G401.6 (cell line): ENCODE measurements at regions not wholly inside any gene's neighbourhood (a gene's known extent, or its start where the extent isn't known, plus 50 kb on each side); places are given as distances from the start of the nearest gene placed in this dataset.
"Not testable (repeated sequence)": the region's sequence is repeated elsewhere in the genome, so short reads cannot be mapped to it uniquely, and the experiment has no call there.

Experiments used
- FAIRE-seq: peaks from 2 replicates; lab custom pipeline; 2012; peaks lifted over from hg19 to GRCh38; lab: Jason Lieb, UNC

DNA sequence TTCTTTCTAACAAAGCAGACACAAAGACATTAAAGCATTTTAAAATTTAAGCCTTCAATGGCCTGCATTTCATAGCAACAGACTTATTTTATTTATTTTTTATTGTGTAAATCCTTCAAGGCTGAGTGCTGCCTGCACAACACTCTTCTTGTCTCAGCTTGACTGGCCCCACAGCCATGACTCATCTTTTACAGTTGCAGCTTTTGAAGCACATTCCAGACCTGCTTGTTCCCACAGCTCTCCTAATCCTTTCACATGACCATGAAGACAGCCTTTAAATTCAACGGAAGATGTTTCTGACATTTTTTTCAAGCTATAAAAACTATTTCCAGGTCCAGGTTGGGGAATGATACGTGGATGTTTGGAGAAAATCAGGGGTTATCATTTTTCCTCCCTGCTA lies 276.9 kb upstream of the TACR3 start:
- peak; percentile 98 for FAIRE-seq

DNA sequence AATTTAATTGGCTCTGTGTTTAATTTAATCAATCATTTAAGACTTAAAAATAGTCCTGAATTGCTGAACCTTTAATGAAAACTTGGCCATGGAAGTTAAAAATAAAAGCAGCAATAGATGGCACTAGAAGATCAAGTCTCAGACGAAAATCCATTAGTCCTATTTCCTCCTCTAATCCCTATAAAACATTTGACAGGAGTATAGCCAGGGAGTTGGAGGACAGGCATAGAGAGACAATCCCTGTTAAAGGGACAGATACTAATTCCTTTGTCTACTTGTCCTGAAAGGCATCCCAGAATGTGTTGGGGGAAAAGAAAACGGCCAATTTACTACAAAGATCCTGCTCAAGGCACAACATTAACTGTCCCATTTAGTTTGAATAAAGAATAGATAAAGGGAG lies 276.3 kb upstream of the TACR3 start:
- peak; percentile 98 for FAIRE-seq

DNA sequence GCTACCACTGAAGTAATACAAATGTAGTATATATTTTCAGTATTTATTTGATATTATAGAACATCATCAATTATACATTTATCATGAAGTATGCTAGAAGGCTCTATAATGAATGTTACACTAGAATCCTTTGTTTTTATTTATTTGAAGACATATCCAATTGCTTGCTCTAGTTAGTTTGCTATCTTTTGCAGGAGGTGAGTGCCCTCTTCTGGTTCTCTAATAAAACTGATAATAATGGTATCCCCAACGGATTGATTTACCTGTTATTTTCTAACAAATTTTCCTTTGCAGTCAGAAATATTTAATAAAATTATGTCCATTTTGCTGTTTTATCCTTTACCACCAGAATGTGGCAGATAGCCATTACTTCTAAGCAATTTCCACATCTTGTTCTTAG lies 274.3 kb upstream of the TACR3 start:
- FAIRE-seq: peak; percentile 96

DNA sequence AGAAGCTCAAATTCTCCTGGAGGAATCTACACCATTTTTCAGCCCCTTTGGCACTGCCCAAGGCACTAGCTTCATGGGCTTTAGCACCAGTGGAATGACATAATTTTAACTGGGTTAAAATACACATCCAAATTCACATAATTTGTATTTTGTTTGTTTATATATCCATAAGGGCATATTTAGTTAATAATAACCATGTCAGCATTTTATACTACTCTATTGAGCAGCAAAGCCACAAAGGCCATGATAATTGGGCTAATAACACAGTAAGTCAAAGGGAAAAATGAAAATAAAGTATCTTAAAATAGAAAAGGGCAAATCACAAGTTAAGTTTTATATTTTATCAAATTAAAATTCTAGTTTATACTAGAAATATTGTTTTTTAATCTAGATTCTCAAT lies 262.7 kb upstream of the TACR3 start:
- no peak for FAIRE-seq

DNA sequence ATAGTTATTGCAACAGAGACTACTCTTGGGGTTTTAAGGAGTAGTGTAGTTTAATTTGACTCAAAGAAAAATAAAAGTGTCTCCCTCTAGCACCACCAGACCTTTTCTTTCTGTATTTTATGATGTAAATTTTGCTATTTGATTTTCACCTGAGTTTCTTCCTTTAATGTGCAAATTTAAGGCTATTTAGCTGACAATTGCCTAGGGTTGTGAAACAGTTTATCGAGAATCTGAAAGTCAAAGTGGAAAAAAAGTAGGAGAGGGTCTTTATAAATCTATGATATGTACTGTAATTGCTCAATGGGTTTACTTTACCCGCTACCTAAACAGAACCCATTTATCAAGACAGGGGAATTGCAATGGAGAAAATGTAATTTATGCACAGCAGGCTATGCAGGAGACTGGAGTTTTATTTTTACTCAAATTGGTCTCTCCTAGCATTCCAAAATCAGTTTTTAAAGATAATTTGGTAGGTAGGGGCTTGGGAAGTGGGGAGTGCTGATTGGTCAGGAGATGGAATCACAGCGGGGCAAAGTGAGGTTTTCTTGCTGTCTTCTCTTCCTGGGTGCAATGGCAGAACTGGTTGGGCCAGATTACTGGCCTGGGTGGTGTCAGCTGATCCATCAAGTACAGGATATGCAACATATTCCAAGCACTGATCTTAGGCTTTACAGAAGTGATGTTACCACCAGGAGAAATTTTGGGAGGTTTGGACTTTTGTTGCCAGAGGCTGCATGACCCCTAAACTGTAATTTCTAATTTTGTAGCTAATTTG lies 228.6 kb upstream of the TACR3 start:
- no peak for FAIRE-seq

DNA sequence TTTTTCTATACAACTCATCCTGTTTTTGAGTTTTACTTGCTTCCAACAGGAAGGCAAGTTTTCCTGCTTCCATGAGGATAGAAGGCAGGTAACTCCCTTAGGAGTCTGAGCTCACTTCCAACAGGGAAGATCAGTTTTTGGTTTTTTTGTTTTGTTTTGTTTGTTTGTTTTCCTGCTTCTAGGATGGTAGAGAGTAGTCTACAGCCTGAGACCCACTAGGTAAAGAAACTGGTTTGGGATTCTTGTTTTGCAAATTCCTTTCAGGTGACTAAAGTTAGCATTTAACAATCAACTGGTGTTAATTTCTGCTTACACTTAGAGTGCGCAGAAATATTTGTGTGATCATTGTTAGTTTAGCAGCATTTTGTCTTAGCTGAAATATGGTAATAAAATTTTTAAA lies 227.8 kb upstream of the TACR3 start:
- no peak for FAIRE-seq

DNA sequence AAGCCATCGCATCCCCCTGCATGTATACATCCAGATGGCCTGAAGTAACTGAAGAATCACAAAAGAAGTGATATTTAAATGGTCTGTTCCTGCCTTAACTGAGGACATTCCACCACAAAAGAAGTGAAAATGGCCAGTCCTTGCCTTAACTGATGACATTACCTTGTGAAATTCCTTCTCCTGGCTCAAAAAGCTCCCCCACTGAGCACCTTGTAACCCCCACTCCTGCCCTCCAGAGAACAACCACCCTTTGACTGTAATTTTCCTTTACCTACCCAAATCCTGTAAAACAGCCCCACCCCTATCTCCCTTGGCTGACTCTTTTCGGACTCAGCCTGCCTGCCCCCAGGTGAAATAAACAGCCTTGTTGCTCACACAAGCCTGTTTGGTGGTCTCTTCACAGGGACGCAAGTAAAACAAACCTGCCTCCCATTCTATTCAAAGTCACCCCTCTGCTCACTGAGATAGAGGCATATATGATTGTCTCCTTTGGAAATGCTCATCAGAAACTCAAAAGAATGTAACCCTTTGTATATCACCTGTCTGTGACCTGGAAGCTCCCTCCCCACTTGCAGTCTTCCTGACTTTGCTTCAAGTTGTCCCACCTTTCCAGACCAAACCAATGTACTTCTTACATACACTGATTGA lies 227.0 kb upstream of the TACR3 start:
- not testable (repeated sequence) for FAIRE-seq

DNA sequence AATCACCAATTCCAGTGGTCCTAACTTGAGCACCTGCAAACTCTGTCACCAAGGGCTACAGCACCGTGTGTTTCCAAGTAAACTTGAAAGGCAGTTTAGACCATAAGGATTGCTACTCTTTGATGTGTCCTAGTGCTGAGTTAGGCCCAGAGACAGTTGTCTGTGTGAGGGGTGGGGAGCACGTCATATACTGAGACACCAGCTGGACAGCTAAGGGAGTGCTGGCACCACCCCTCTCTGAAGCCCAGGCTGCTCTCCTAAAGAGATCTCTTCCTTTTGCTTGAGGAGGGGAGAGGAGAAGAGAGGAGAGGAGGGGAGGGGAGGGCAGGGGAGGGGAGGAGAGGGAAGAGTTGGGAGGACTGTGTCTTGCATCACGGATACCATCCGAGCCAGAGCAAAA lies 218.7 kb upstream of the TACR3 start:
- no peak for FAIRE-seq

DNA sequence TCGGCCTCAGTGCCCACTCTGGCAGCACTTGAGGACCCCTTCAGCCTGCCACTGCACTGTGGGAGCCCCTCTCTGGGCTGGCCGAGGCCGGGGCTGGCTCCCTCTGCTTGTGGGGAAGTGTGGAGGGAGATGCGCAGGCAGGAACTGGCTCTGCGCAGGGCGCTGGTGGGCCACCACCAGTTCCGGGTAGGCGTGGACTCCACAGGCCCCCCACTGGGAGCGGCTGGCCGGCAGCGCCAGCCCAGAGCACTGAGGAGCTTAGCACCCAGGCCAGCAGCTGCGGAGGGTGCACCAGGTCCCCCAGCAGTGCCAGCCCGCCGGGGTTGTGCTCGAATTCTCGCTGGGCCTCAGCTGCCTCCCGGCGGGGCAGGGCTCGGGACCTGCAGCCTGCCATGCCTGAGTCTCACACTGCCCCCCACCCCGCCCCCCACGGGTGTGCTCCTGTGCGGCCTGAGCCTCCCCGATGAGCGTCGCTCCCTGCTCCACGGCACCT lies 216.9 kb upstream of the TACR3 start:
- no peak for FAIRE-seq

DNA sequence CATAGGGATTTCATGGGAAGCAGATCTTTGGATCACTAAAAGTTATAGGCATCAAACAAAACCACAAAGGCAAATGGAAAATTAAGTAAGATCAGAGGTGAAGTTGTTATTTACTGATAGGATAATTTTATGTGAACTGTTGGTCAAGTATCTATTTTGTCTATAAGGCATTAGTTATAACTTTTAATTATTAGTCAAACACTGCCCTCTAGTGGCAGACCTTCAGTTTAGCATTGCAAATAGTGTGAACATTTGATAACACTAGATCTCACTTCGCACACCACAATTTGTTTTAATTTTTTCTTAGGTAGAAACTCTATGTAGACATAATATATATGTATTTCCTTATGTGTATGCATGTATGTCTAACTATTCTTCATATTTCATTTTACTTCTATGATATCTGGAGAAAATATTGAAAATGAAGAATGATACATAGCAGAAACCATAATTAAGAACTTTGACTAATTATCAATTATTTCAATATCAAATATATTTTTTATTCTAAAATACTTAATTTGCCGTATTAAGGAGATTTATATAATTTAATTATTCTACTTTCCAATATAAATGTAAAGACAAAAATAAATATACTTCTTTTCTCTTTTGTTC lies 214.5 kb upstream of the TACR3 start:
- FAIRE-seq: peak; percentile 94

DNA sequence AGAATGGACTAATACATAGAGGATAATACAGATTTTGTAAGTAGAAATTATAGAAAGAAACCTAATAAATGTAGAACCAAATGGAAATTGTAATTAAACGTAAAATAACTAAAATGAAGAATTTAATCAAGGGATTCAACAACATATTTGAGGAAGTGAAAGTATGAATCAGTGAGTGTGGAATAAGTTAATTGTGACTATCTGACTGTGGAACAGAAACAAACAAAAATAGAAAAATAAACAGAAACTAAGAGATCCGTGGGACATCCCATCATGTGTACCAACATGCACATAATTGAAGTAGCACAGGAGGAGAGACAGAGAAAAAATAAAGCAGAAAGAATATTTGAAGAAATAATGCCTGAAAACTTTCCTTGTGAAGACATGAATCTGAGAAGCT lies 208.6 kb upstream of the TACR3 start:
- FAIRE-seq: no peak

DNA sequence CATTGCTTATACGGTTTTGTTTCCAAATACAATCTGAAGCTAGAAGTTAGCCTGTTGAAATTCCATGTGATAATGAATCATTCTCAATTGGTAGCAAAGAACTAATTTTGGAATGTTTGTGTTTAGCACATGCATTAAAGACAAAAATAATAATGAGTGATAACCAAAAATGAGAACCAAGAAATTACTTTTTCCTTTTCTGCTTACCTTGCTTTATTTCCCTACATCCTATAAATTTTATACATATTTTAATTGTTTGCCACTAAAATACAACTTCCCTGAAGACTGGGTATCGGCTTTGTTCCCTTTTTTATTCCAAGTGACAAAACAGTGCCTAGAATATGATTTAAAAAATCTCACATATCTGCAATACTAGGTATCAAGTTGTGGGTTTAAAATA lies 203.8 kb upstream of the TACR3 start:
- no peak for FAIRE-seq

DNA sequence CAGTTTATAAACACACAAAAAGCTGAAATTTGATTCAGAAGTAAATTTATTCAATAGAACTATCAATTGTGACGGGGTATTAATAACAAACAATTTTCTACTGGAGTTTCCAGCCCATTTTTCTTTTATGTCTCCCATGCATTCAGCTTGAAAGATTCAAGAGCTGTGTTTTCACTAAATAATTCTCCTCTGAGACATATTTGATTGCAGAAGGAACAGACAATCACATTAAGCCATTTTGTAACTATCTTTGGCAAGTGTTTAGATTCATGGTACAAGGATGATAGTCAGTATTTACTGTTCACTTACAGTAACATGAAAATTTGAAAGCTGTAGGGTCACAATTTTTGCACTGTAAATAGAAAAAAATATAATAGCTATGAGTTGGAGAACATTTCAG lies 198.4 kb upstream of the TACR3 start:
- no peak for FAIRE-seq

DNA sequence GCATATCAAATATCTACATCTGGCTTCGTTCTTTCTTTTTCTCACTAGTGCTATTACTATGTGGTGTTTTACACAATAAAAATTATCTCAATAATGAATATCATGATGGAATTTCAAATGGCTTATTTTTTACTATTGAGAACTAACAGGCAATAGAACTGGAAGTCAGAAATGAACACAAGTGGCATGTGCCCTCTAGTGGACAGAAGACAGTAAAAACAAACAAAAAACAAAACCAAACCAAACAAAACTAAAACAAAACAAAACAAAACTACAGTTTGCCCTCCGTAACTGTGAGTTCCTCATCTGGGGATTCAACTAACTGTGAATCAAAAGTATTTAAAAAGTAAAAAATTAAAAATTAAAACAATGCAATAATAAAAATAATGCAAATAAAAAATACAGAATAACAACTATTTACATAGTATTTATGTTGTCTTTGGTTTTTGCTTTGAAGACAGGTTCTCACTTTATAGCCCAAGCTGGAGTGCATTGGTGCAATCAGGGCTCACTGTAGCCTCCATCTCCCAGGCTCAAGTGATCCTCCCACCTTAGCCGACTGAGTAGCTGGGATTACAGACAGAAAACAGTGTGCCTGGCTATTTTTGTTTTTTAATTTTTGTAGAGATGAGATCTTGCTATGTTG lies 195.6 kb upstream of the TACR3 start:
- peak; percentile 96 for FAIRE-seq

DNA sequence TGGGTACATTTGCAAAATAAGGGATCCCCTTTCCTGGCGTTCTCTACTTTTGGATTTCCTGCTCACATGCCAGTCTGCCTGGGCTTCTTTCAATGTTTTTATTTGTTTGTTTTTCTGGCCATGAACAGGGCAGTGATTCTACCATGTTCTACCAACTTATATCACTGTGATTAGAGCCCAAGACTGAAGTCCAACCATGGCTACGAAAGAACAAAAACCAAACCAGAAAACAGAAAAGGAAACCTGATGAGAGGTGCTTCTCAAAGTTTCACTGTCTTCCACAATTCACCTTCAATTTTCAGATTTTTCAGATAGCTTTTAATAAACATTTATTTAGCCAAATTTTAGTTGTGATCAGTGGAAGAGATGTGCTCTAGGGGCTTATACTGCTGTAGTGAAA lies 187.6 kb upstream of the TACR3 start:
- FAIRE-seq: no peak

DNA sequence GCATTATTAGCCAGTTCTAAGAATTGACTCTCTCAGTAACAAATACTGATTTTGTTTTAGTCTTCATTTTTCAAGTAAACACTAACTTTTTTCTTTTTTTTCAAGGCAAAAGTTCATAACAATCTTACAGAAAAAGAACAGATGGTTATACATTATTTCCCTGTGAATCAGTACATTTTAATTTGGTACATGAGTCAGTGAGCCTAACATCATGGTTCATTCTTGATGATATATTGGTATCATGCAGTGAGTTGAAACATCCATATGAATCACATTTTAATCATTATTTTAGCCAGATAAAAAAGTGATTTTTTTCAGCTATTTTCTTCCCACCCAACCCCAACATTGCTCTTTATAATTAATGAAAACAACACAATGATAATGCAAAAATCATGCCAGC lies 184.3 kb upstream of the TACR3 start:
- FAIRE-seq: no peak

DNA sequence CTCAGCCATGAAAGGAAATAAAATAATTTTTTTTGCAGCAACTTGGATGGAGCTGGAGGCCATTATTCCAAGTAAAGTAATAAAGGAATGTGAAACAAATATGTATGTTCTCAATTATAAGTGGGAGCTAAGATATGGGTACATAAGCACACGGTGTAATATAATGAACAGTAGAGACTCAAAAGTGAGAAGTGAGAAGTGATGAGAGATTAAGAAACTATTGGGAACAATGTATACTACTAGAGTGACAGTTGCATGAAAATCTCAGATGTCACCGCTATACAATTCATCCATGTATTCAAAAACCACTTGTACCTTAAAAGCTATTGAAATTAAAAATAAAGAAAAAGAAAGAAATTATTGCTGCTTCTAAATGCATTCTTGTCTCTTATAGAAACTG lies 182.9 kb upstream of the TACR3 start:
- FAIRE-seq: no peak

DNA sequence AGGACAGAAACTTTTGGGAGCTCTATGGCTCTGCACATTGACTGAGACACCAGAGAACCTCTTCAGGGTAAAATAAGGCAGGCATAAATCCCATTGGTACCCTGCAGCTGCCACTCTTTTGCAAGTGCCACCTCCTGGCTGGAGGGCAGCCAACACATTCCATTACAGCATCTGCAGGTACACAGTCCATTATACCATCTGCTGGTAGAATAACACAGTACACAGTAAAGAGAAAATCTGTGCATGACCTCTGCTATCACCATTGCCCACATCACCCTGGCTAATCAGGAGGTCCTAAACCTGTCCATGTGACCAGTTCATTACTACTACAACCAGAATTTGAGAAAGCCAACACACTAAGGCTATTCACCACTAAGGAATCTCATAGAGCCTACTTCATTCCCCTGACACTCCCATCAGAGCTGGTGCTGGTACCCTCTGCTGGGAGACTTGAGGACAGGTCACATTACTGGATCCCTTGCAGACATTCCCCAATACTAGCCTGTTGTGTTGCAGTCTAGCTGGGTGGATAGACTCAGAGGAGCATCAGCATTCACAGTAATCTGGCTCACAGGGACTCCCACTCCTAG lies 176.2 kb upstream of the TACR3 start:
- no peak for FAIRE-seq

DNA sequence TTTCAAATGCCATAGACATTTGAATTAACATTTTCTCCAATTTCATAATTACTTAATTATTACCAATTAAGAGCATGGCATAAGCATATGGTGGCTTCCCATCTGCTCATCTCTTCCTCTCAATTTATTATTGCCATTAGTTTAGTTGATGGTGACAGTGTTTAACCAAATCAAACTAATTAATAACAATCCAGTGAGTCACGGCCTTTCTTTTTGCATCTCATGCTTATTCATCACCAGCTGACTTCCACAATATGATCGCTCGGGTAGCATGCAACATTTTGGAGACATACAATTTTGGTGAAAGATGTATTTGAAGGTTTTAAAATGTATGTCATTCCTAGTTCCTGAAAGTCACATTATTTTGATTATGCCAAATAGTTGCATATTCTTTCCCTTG lies 172.8 kb upstream of the TACR3 start:
- FAIRE-seq: no peak

DNA sequence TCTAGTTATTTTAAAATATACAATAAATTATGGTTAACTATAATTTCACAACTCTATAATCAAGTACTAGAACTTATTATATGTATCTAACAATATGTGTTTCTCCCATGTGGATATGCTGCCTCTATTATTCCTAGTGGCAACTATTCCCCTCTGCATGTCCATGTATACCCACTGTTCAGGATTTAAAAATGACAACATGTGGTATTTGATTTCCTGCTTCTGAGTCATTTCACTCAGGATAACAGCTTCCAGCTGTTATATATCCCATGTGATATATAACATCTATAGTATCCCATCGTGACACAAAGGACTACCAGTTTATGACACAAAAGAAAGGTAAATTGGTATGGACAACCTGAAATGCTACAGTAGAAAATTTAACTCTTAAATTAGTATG lies 167.4 kb upstream of the TACR3 start:
- no peak for FAIRE-seq

DNA sequence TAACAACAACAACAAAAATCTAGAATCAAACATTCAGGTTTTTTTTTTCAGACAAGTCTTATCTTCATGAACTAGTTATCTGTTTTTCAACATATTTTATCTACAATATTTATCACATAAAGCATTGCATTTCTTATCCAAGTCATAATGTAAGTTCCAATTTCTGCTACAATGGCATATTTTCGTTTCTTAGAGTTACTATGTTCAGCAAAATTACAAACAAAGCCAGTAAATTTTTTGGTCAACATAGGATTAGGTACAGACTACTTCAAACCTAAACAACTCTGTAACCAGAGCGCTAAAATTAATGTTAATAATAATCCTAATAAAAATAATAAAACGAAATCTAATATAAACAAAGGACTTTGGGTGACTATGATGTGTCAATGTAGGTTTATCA lies 165.4 kb upstream of the TACR3 start:
- no peak for FAIRE-seq

DNA sequence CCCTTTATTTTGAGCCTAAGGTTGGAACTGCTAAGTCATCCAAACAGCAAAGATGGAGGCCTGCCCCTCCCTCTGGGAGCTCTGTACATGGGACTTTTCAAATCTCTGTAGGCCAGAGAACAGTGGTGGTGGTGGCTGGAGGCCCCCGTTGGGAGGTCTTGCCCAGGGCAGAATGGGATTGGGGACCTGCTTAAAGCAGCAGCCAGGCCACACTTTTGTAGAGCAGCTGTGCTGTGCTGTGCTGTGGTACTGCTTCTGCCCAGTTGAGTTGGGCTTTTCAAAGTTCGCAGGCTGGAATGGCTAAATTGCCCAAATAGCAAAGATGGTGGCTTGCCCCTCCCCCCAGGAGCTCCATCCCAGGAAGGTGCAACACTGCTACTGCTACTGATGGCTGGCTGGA lies 147.5 kb upstream of the TACR3 start:
- FAIRE-seq: no peak

DNA sequence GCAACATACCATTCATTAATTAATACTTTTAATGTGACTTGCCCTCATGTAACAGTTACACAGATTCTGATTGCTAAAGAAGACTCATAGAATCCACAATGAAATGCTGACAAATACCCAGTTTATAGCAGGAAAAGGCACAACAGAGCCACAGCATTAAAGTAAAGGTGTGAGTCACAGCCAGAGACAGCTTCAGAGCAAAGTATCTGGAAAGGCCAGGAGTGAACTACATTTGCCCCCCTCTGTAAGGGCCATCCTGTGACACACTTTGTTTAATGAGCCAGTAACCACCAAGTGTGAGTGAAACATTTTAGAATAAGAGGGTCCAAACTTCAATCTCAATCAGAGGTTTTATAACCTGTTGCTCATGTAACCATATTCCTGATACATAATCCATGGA lies 133.8 kb upstream of the TACR3 start:
- FAIRE-seq: no peak
